HuH-7 (cell line): ENCODE measurements at regions not wholly inside any gene's neighbourhood (a gene's known extent, or its start where the extent isn't known, plus 50 kb on each side); places are given as distances from the start of the nearest gene placed in this dataset.
"Not testable (repeated sequence)": the region's sequence is repeated elsewhere in the genome, so short reads cannot be mapped to it uniquely, and the experiment has no call there.

Experiments
- DNase-seq: peaks from one replicate; pipeline ENCODE4 v3.0.0; 2011; ENCODE audit warnings: low spot score

DNA sequence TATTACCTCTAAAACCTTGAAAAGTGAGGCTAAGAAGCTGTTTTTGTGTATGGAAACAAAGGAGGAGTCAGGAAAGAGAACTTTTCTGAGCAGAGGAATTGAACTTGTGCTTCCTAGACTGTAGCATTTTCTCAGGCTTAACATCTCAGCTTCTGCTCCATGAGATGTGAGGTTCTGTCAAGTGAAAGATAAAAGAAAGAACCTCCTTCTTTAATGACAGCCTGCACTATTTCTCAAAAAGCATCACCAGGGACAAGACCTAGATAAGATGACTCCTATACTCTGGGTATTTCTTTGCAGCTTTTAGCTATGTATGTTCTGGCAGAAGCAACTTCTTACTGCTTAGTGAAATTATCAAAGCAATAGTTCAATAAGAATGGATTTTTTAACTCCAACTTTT, 87.6 kb upstream of the KCNQ5 start:
- no peak for DNase-seq

DNA sequence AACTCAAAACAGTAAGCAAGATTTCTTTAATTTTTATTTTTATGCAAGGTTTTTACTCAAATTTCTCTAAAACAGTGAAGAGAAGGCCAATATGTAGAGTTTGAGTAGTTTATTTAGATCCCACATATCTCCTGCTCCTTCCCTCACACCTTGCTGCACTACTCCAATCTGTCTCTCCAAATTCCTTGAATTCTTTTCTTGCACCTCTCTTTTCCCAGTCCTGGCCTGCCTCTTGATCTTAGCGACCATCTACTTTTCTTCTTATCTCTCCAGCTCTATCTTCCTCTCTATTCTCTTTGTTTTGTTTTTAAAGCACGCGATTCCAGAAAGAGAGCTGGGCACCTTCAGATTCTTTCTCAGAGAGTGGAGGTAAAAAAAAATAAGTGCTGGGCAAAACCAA, 86.7 kb upstream of the KCNQ5 start:
- DNase-seq, result no peak

DNA sequence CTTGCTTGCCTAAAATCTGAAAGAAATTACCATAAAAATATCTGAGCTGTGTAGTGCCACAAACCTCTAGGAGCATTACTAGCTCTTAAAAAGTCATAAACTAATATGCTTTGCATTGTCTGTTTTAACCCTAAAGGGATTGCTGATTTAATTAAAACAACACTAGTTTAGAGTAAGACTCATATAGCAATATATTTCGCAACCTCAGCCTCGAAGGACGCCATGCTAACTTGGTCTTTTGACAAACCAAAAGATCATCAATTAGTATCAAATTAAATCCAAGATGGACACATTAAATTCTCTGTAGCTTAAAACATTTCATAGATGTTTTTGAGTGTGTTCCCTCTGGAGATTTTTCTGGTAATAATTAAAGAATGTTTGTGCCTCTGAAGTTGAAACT, 74.8 kb upstream of the KCNQ5 start:
- no peak for DNase-seq

DNA sequence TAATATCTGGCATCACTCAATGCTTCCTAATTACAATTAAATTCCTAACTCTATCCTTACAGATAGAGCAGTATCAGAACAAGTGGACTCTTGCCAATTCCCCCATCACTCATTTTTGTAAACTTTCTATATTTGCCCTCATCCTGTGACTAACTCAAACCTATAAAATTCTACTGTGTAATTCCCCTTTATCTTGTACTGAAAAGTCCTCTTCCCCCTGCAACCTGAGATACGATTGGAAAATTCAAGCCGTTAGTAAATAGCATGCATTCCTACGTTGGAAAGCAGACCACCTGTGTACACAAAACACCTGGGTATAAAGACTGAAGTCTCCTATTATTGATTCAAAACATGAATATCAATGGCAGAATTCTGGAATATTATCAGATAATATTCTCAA, 70.4 kb upstream of the KCNQ5 start:
- DNase-seq, result no peak

GRCh38 chr6:72552938-72553337, 68.9 kb upstream of the KCNQ5 start:
- DNase-seq, result no peak

GRCh38 chr6:72553531-72554511, 68.0 kb upstream of the KCNQ5 start:
- DNase-seq, result no peak

GRCh38 chr6:72554761-72555221, 67.1 kb upstream of the KCNQ5 start:
- no peak for DNase-seq

DNA sequence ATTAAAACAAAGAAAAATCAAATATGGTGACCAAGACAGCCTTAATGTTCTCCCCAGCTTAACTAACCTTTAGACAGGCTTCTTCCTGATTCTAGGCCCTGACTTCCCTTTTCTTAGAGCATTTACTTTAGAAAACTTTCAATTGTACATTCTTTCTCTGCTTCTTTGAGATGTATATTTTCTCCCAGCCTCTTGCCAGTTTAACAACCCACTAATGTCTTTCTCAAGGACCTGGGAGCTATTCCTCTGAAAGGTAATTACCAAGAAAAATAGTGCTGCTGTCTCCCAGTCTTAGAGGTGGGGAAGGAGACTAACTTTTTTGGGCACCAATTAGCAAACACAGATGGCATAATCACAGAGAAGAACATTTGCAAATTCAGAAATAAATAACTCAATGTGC, 62.8 kb upstream of the KCNQ5 start:
- DNase-seq, result no peak

DNA sequence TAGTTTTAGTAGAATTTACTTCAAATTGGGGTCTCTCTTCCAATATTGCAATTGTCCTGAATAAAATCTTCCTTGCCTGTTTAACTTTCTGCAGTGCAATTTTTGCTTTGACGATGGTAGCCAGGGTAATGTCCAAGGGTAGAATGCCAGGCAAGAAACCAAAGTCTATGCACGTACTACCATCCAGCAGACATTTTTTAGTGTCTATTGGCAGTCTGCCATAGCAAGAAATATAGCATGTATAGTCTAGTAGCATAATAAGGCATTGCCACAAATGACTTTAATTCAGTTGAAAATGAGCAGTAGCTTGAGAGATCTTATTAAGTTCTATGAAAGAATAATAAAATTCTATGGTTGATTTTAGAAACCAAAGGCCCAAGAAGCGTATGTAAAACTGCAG, 62.3 kb upstream of the KCNQ5 start:
- DNase-seq, result no peak

- DNase-seq, result no peak
Observed at GRCh38 chr6:72560721-72561593, 60.9 kb upstream of the KCNQ5 start.

DNA sequence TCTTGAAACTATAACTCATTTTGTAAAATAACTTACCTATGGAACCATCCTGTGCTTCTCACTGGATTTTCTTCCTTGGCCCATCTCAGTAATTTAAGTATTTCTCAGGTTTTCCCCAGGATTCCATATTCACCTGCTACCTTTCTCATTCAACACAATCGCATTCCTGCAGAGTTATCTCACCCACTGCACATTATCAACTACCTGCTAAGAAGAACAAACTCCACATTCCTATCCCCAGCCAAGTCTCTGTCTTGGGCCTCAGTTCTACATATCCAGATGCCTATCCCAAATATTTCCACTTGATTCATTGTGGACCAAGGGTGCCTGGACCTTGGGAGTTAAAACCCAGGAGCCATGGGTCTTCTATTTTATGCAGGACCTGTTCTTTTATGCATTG, 60.2 kb upstream of the KCNQ5 start:
- no peak for DNase-seq

- DNase-seq, result no peak
Observed at GRCh38 chr6:72564231-72564630, 57.6 kb upstream of the KCNQ5 start.

DNA sequence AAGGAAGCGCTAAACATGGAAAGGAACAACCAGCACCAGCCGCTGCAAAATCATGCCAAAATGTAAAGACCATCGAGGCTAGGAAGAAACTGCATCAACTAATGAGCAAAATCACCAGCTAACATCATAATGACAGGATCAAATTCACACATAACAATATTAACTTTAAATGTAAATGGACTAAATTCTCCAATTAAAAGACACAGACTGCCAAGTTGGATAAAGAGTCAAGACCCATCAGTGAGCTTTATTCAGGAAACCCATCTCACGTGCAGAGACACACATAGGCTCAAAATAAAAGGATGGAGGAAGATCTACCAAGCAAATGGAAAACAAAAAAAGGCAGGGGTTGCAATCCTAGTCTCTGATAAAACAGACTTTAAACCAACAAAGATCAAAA, 49.9 kb upstream of the KCNQ5 start:
- DNase-seq, result not testable (repeated sequence)
